GM18520 (cell line): ENCODE measurements at regions not wholly inside any gene's neighbourhood (a gene's known extent, or its start where the extent isn't known, plus 50 kb on each side); places are given as distances from the start of the nearest gene placed in this dataset.
"Not testable (repeated sequence)": the region's sequence is repeated elsewhere in the genome, so short reads cannot be mapped to it uniquely, and the experiment has no call there.

Source experiments
- ATAC-seq: cut with Tn5 transposase; IDR thresholded peaks from one replicate; pipeline ENCODE4 v1.9.1; 2021; ENCODE audit not compliant: unreplicated experiment

GRCh38 chr9:64370344-64370743 is 914.7 kb downstream of the FOXD4L5 start:
- not testable (repeated sequence) for ATAC-seq

DNA sequence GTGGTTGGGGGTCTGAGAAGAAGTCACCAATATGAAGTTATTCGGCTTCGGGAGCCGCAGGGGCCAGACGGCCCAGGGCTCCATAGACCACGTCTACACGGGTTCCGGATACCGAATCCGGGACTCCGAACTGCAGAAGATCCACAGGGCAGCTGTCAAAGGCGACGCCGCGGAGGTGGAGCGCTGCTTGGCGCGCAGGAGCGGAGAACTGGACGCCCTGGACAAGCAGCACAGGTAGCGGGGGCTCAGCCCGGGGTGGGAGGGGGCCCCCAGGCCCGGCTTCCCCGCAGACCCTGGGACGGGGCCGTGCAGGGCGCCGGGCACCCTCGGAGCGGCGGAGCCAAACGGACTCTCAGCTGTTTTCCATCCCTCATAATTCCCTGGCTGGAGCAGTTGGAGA is 915.4 kb downstream of the FOXD4L5 start:
- not testable (repeated sequence) for ATAC-seq

GRCh38 chr9:64369114-64369513 is 915.9 kb downstream of the FOXD4L5 start:
- ATAC-seq, result peak; percentile 100

DNA sequence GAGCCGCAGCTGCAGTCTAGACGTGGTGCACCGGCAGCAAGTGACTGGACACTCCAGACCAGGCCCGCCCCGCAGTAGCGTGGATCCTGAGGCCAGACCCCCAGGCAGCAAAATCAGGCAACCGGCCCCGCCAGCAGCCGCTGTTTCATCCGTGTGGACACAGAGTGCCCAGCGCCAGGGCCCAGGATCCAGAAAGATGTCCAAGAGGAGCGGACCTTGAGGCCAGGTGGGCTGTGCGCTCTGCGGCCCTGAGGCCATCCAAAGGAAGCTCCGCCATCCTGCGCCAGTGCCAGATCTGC is 916.4 kb downstream of the FOXD4L5 start:
- not testable (repeated sequence) for ATAC-seq

DNA sequence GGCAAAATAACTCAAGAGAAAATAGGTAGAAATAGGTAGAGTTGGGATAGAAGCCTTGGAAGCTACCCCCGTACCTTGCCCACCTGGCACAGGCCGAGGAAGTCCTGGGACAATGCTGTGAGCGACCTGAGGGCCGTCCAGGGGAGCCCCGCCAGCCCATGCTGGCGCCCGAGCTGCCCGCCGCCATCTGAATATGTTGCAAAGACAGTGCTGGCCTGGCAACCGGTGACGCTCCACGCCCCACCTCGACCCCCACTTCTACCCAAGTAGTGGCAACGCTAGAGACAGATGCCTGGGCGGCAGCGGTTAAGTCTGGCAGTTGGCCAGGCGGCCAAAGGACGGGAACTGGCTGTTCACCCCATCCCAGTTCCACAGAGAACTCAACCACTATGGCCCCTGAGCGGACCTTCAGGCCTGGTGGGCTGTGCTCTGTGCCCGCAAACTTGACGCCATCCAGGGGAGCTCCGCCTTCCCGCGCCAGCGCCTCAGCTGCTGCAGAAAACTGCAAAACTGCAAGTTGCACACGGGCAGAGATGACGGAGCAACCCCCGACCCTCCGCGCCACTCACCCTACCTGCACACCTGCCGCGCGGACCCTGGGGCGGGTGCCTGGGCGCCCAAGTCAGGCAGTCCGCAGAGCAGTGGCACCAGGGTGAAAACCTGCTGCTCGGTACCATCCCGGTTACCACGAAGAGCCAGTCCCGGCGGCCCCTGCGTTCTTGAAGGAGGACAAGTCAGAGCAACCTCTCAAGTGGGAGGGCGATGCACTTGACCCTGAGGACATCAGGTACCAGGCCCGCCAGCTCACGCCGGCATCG is 917.0 kb downstream of the FOXD4L5 start:
- not testable (repeated sequence) for ATAC-seq
